OCI-LY1 (cell line): ENCODE measurements at regions not wholly inside any gene's neighbourhood (a gene's known extent, or its start where the extent isn't known, plus 50 kb on each side); places are given as distances from the start of the nearest gene placed in this dataset.

Experiments
- CTCF ChIP-seq: fragments of 200-600 bp; sonication (generic), shearing (Covaris generic); IDR thresholded peaks from 2 replicates; pipeline ENCODE4 v1.5.1; 2017; ENCODE audit warnings: mild to moderate bottlenecking, antibody characterized with exemption, low read length, moderate library complexity, mixed read lengths
- EZH2 ChIP-seq: fragments of 200-600 bp; sonication (generic), shearing (Covaris generic); IDR thresholded peaks from 2 replicates; pipeline ENCODE4 v1.8.0; 2017; ENCODE audit warnings: borderline replicate concordance, mixed run types, mild to moderate bottlenecking, antibody characterized with exemption, low read length, moderate library complexity, mixed read lengths

- no peak for TF ChIP-seq CTCF
- TF ChIP-seq EZH2, result no peak
These were observed 299.3 kb downstream of the FBXW7 start for GRCh38 chr4:152236519-152237056.
